HT1080 (cell line): ENCODE measurements at regions not wholly inside any gene's neighbourhood (a gene's known extent, or its start where the extent isn't known, plus 50 kb on each side); places are given as distances from the start of the nearest gene placed in this dataset.
A peak's percentile ranks its signal among the peaks of the same experiment; 100 is the strongest.

Source experiments
- DNase-seq: peaks from one replicate; pipeline ENCODE4 v3.0.0-alpha.2; 2015; ENCODE audit warnings: low read depth

DNA sequence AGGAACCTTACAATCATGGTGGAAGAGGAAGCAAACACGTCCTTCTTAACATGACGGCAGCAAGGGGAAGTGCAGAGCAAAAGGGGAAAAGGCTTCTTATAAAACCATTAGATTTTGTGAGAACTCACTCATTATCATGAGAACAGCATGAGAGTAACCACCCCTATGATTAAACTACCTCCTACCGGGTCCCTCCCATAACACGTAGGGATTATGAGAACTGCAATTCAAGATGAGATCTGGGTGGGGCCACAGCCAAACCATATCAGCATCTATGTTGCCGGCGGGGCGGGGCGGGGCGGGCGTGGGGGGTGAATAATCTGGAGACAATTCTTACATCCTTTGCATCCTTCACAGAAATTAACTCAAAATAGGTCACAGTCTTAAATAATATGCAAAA is 58.8 kb upstream of the GFPT2 start:
- no peak for DNase-seq

DNA sequence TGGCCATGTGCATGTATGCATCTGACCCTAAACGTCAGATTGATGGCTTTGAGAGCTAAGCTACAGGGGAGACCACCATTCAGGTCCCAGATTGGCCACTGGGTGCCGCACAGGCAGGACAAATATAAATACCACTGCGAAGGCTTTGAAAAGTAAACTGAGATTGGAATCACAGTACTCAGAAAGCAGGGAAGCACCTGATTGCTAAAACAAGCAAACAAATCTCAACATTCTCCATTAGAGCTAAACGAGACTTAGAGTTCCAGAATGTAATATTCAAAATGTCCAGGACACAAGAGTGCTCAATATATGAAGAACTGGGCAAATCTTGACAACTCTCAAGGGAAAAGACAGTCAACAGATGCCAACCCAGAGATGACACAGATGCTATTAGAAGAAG is 61.0 kb upstream of the GFPT2 start:
- DNase-seq = no peak

DNA sequence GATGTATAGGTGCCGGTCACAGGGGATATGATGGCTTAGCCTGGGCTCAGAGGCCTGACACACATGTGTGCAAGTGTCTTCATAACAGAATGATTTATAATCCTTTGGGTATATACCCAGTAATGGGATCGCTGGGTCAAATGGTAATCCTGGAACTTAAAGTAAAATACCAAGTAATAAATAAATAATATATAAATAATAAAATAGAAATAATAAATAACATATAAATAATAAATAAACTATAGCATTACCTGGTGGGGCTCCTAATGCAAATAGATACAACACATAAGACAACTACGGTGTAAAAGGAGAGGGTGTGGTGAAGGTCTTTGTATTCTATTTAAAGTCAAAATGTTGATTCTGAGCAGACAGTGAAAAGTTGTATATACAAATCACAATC is 68.5 kb upstream of the GFPT2 start:
- DNase-seq = no peak

DNA sequence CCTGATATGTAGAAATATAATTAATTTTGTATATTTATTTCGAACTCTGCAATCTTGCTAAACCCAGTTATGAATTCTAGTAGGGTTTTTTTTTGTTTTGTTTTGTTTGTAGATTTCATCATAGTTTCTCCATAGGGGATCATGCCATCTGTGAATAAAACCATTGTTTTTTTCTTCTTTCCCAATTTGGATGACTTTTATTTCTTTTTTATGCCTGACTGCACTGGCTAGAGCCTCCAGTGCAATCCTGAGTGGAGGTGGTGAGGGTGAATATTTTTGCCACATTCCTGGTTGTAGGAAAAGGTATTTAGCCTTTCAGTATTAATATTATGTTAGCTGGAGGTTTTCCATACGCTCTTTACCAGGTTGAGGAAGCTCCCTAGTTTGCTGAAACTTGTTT is 70.0 kb upstream of the GFPT2 start:
- DNase-seq = no peak

- DNase-seq = no peak
These were observed 70.5 kb upstream of the GFPT2 start for GRCh38 chr5:180423598-180423997.

- DNase-seq = peak; percentile 52
These were observed 70.1 kb upstream of the CNOT6 start for GRCh38 chr5:180424094-180424493.

DNA sequence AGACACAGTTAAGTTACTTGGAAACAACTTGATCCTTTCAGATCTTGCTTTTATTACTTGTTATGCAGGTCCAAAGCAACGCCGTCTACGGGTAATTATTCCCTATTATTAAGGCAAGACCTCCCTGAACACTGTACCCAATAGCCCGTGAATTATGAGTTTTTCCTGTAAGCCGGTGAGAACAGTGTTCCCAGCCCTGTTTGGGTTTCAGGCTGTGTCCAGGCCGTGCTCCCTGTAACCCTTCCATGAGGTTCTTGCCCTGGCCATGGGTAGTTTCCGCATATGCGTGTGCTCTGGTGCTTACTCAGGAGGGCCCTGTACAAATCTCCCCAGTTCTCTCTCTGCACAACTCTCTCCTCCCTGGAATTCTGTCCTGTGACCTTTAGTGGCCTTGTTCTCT is 65.6 kb upstream of the CNOT6 start:
- DNase-seq = no peak

DNA sequence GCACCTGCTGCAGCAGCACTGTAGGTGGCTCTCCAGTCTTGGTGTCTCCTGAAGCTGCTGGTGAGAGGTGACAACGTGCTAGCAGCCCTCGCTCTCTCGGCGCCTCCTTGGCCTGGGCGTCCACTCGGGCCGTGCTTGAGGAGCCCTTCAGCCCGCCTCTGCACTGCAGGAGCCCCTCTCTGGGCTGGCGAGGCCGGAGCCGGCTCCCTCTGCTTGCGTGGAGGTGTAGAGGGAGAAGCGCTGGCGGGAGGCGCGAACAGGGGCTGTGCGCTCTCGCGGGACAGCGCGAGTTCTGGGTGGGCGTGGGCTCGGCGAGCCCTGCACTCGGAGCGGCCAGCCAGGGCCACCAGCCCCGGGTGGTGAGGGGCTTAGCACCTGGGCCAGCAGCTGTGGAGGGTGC is 62.2 kb upstream of the CNOT6 start:
- DNase-seq = no peak

DNA sequence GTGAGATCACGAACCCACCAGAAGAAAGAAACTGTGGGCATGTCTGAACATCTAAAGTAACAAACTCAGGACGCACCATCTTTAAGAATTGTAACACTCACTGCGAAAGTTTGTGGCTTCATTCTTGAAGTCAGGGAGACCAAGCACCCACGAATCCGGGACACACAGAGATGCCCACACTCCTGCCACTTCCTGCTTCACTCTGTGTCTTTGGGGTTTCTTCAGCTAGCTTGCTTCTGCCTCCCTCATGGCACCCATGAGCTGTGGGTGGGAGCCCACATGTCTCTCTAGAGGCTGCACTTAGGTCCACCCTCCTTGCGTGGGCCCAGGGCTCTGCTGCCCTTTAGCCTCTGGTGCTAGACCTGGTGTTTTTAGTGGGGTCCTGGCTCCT is 61.2 kb upstream of the CNOT6 start:
- no peak for DNase-seq

- DNase-seq = no peak
These were observed 58.6 kb upstream of the CNOT6 start for GRCh38 chr5:180435594-180435993.

GRCh38 chr5:180436275-180436674 is 57.9 kb upstream of the CNOT6 start:
- no peak for DNase-seq

DNA sequence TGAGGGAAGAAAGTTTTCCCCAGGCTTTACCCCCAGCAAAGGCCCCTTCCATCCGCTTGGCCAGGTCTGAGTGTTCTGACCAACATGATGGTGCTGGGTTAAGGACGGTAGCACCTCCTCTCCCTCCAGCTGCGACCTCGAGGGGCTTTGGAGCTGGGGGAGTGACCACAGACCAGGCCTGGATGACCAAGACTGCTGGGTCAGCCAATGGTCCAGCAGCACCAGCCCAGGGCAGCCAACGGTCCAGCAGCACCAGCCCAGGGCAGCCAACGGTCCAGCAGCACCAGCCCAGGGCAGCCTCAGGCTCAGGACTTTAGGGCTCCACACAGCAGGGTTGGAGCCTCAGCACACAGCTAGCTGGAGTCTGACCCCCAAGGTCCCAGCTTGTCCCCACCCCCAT is 57.2 kb upstream of the CNOT6 start:
- DNase-seq = no peak

- DNase-seq = no peak
These were observed 56.8 kb upstream of the CNOT6 start for GRCh38 chr5:180437336-180437735.

DNA sequence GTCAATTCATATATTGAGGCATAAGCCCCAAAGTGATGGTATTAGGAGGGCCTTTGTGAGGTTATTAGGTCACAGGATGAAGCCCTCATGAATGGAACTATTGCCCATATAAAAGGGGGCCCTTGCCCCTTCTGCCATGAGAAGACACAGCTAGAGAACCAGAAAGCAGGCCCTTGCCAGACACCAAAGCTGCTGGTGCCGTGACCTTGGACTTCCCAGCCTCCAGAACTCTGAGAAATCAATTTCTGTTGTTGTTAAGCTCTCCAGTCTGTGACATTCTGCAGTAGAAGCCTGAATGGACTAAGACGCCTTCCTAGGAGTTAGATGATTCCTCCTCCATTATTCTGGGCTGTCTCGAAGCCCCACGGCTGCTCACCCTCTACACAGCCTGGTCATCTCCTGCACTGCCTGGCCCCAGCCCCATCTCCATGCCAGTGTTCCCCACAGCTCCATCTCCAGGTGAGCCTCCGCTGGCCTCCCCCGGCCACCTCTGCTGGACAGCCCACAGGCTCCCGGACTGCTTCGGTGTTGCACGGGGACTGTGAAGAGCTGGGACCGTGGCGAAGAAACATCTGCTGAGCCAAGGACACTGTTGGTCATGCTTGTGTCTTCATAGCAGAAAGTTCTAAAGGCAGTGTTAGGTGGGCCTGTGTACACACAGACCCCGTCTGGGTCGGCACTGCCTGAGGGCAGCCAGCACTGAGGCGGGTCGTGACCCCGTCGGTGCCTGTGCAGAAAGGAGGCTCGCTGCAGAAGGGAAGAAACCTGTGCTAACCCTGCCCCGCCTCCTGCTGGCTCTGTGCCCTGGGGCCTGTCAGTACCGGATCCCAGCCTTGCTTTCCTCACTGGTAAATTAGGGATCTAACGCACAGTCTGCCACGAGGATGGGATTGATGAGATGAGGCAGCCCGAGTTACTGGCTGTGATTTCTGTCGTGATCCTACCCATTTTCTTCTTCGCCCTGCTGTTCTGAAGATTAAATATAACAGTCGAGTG is 55.1 kb upstream of the CNOT6 start:
- DNase-seq = no peak

GRCh38 chr5:180439911-180440769 is 54.0 kb upstream of the CNOT6 start:
- no peak for DNase-seq

DNA sequence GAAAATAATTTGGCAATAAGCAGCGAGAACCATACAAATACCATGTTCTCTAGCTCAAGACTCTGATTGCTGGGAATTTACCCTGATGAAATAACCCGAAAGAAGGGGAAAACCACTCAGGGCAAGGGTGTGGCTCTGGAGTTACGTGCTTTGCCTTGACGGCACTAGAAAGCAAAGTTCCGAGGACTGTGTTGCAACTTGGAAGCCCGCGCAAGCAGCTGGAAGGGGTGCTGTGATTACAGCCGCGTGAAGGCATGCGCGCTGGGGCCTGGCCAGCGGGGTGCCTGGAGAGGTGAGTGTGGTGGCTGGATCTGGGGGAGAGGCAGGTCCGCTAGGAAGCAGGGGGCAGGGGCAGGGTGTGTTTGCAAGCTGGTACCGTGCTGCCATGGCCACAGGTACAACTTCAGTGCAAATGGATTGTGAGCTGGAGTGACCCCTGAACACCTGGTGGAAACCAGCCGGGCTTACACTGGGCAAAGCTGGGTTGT is 52.6 kb upstream of the CNOT6 start:
- no peak for DNase-seq
